H4 (cell line): ENCODE measurements at regions not wholly inside any gene's neighbourhood (a gene's known extent, or its start where the extent isn't known, plus 50 kb on each side); places are given as distances from the start of the nearest gene placed in this dataset.

Experiments
- DNase-seq: peaks from one replicate; pipeline ENCODE4 v3.0.0-alpha.2; 2015; ENCODE audit warnings: low spot score

DNA sequence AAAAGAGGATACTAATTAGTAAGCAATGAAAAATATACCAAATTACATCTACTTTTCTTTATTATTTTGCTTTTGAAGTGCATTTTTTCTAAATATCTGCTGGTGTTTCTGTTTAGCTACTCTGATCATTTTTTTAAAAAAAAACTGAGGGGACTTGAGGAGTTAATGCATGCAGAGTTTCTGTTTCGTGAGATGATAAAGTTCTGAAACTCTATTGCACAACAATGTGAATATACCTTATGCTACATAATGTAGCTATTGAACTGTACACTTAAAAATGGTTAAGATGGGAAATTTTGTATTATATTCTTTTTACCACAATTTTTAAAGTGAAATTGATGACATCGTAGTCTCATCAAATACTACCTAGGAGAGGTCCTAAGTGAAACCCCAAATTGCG lies 288.3 kb upstream of the NR4A3 start:
- DNase-seq: no peak

GRCh38 chr9:99537996-99538395 lies 283.7 kb upstream of the NR4A3 start:
- no peak for DNase-seq

DNA sequence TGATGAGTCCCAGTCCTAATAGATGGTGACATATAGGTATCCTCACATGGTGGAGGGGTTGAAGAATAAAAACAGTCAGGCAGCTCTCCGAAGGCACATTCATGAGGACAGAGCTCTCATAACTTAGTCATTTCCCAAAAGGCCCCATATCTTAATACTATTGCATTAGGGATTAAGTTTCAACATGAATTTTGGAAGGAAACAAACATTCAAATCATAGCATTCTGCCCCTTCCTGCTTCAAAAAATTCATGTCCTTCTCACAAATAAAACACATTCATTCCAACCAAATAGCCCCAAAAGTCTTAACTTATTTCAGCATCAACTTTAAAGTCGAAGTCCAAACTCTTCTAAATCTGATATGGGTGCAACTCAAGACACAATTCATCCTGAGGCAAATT lies 277.2 kb upstream of the NR4A3 start:
- DNase-seq: no peak

DNA sequence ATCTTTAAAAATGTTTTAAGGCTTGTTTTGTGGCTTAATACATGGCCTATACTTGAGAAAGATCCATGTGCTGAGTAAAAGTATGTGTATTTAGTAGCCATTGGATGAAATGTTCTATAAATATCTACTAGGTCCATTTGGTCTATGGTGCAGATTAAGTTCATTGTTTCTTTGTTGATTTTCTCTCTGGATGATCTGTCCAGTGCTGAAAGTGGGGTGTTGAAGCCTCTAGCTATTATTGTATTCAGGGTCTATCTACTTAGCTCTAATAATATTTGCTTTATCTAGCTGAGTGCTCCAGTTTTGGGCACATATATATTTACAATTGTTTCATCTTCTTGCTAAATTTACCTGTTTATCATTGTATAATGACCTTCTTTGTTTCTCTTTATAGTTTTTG lies 272.2 kb upstream of the NR4A3 start:
- DNase-seq: no peak

DNA sequence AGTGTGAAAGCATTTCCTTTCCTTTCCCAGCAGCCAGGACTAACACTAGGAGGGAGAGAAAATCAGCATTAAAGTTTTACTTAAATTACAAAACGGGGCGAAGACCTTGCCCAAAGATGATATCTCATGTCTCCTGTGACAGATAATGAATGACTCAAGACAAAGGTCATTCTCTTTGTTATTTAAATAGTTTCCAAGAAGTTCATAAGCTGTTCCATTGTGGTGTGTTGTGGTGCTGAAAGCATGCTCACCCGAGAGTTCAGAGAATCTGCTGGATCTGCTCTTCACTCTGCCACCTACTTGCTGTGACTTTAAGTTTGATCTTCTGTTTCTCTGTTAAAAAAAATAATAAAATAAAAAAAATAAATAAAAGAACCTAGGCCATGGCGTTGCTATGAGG lies 265.9 kb upstream of the NR4A3 start:
- DNase-seq: no peak

DNA sequence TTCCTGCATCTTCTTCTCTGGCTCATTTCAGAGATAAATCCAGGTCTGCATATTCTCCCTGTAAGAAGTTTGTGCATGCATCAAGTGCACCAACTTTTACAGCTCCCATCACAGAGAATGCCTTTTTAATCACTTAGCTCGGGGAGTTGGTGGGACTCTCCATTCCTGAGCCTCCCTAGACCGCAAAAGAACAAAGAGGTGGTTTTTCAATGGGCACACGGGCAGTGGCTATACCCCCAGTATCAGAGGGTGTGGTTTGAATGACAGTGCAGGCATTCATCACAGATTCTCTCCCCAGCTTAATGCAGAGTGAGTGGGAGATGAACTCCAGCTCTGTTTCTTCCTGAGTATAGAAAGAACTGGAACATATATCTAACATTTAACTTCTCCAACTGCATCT lies 264.7 kb upstream of the NR4A3 start:
- no peak for DNase-seq

- DNase-seq: no peak
These were observed 263.9 kb upstream of the NR4A3 start for GRCh38 chr9:99557816-99558215.

- no peak for DNase-seq
These were observed 261.9 kb upstream of the NR4A3 start for GRCh38 chr9:99559776-99560175.

DNA sequence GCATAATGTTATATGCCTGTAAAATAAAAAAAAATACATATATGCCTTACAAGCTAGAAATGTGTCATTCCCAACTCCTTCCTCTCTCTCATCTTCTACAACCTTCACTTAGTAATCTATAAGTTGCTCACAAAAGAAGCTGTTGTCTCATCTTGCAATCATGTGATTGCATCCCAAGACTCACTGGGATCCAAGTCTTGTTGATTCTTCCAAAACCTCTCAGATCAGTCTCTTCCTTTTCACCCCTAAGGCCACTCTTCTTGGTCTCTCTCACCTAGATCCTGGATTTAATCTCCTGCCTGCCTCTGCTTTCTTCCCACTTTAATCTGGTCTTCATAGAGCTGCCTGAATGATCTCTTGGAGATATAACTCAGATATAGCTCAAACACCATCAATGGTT lies 261.1 kb upstream of the NR4A3 start:
- no peak for DNase-seq

DNA sequence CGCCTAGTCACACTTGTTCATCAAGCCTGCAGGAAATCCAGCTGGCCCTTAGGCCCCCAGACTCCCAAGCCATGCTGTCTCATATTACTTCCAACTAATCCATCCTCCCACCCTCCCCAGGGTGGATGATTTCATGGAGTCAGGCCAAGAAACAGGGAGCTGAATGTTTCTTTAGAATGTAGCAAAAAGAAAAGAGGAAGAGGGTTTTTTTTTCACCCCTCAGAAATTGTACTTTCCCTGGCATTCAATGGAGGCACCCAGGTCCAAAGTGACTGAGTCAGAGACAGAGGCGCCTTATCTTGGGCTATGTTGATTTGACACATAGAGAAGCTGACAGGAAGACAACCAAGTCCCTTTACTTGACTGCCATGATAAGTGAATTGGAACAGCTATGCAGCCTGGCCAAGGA lies 260.2 kb upstream of the NR4A3 start:
- DNase-seq: no peak

- no peak for DNase-seq
These were observed 259.6 kb upstream of the NR4A3 start for GRCh38 chr9:99561961-99562565.

DNA sequence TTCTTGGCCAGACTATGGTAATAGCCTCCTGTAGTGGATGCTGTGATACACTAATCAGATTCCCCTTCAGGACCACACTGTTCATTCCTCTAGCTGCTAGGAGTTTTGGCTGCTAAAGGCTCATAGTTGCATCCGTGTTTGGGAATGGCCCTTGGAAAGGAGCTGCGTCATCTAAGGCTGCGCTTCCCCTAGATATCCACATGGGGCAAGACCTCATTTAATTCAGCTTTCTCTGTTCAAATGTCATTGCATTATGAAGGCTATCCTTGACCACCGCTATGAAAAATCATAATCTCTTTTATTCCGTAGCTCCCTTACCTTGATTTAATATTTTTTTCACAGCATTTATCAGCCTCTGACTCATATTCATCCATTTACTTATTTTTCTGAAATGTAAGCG lies 258.3 kb upstream of the NR4A3 start:
- no peak for DNase-seq

DNA sequence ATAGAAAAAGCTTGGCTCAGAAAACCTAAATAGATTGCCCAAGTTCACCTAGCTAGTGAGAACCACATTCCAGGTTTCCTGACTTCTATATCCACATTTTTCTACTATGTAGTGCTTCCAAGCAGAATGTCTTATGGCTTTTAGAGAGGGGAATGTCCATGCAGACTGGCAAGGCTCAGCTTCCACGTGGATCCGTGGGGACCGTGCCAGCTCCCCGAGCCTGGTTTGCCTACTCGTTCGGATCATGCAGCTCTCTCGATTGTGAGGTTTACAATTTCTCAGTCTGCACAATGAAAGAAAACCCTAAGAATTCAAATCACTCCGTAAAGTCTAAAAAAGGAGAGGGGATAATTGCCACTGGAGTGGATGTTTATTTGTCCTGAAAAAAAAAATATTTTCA lies 256.5 kb upstream of the NR4A3 start:
- no peak for DNase-seq

GRCh38 chr9:99567436-99567835 lies 254.2 kb upstream of the NR4A3 start:
- no peak for DNase-seq

DNA sequence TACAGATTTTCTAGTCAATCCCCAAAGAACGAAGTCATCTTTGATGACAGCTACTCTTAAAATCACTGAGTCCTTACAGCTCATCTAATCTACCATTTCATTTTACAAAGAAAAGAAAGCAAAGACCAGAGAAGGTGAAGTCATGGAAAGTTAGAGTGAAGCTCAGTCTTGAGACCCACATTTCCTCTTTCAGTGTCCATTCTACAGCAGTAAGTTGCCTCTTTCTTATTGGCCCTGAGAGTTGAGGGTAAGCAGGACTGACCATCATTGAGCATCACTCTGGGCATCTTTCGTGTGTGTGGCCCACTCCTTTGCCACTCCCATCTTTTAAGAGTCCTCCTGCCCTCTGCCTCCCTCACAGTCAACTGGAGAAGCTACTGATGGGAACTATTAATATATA lies 251.8 kb upstream of the NR4A3 start:
- DNase-seq: no peak

- no peak for DNase-seq
These were observed 249.1 kb upstream of the NR4A3 start for GRCh38 chr9:99572567-99572966.

DNA sequence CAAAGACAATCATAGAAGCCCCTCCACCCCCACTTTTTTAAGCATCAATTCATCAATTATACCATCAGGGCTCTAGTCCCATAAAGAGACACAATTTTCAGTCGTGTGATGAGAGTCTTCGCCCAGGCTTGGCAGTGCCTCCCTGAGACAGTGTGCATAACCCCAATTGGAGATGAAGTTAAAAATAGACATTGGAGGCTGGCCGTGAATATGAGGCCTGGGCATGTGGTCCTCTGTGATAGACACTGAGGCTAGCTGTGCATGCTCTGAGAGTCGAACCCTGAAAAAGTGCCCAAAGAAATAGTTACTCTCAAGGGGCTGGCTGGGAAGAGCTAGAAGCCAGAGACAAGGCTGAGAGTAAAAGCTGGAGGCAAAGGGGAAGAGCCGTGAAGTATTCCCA lies 248.6 kb upstream of the NR4A3 start:
- no peak for DNase-seq

DNA sequence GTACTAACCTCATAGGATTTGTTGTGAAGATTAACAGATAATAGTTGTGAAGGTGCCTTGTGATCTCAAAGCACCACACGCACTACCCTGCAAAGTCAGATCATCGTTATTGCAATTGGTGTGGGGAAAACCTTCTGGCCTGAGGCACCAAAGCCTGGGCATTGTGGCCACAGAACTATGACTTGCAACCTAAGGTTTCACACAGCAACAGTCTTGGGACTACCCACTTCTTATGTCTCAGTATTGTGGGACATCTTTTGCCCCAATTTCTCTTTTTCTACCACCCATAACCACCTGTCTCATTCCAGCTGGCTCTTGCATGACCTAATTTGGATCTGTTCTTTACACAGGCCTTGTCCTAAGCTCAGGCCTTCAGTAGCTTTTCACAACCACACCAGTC lies 247.8 kb upstream of the NR4A3 start:
- no peak for DNase-seq

DNA sequence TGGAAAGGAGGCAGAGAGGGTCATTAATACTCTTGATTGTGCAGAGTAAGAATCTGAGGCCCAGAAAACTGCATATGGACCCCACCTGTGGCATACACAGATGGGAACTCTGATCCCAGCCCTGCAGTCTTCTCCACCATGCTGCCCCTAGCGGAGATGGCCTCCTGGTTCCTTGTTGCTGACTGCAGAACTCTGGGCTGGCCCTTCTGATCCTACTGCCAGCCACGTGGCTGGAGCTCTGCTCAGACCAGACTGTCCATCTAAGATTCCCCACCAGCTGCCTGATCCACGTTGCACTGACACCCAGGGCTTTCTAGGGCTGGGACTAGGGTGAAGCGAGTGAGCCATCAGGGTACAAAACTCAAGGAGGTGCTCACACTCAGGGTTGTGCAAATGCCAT lies 245.7 kb upstream of the NR4A3 start:
- no peak for DNase-seq

GRCh38 chr9:99576876-99577275 lies 244.8 kb upstream of the NR4A3 start:
- DNase-seq: no peak

DNA sequence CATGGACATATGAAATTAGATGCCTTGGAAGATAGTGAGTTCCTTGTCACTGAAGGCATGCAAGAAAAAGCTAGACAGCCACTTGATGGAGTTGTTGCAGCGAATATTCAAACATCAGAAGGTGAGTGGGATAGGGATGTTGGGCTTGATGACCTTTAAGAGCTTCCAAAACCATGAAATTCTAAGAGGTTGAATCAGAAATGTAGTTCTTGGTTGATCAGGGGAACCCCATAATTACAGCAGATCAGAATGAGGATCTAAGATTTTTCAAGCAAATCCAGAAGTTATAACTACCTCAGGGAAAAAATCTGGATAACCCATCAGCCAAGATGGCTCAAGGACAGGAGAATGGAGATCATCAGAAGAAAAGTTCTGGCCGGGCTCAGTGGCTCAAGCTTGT lies 244.3 kb upstream of the NR4A3 start:
- DNase-seq: no peak

GRCh38 chr9:99578666-99579065 lies 243.0 kb upstream of the NR4A3 start:
- DNase-seq: no peak

GRCh38 chr9:99579964-99580363 lies 241.7 kb upstream of the NR4A3 start:
- no peak for DNase-seq

DNA sequence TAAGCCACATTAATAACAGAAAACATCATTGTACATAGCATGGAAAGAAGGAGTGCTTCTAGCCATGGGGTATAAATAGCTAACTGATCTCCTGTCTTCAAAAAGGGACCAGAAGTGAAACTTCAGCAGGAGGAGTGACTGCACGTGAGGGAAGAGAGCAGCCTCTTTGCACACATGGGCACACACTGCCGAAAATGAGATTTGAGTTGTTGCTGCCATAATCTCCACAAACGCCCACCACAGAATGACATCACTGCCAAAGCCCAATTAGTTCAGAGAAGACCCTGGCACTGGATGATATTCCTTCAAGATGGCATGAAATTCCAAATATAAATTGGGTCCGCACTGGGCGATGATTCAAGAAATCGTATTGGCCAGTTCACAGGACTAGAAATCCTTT lies 238.9 kb upstream of the NR4A3 start:
- DNase-seq: no peak

DNA sequence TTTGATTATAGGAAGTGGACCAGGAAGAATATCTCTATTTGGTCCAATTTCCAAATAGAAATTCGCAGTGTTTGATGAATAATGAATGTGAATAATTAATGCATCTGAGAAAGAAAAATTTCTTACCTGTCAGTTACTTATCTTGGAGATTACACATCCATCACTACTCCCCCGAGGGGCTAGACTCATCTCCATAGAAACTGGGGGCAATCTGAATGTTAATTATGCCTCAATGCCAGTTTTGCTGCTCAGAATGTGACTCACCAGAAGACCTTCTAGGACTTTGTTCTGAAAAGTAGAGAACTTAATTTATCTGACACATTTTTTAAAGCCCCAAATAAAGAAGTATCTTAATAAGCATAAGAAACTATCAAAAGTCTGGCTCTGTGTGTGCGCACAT lies 233.4 kb upstream of the NR4A3 start:
- no peak for DNase-seq
